NCI-H524 (cell line): ENCODE measurements at regions not wholly inside any gene's neighbourhood (a gene's known extent, or its start where the extent isn't known, plus 50 kb on each side); places are given as distances from the start of the nearest gene placed in this dataset.
"Not testable (repeated sequence)": the region's sequence is repeated elsewhere in the genome, so short reads cannot be mapped to it uniquely, and the experiment has no call there.

Experiments
- DNase-seq, 2 experiments: peaks; one replicate each; lab custom pipeline; 2025; lab: John Stamatoyannopoulos, UW

DNA sequence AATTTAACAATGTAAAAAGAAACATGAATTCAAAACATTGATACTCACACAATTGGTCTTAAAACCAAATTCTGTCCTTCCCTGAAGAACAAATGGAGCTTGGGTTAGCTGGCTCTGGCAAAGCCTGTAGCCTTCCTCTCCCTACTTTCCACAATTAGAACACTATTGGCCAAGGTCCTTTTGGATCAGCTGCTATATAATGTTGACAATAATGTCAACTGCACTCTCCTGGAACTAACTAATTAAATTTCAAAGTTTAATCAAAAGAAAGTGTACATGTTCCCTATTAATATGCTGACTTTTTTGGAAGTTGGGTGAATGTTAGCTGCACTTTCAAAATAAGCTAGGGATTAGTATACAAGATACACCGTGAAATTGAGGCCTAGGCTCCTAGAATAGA lies 440.1 kb upstream of the NFE2L3 start:
- no peak for DNase-seq

DNA sequence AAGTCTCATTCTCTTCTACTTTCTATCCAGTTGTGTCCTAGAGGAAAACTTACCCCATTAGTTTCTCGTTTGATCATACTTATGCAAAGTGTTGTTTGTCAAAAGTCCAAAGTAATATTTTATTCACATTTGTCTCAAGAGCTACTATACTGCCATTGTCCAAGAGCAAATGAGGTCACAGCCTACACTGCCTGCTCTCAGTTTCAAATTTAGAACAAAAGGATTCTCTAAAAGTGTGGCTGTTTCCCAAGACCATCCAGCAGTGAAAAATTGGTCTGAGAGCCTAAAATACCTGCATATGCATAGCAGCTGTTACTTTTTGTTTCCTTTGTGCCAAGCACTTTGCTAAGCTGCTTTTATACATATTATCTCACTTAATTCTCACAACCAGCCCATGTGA lies 439.5 kb upstream of the NFE2L3 start:
- no peak for DNase-seq

DNA sequence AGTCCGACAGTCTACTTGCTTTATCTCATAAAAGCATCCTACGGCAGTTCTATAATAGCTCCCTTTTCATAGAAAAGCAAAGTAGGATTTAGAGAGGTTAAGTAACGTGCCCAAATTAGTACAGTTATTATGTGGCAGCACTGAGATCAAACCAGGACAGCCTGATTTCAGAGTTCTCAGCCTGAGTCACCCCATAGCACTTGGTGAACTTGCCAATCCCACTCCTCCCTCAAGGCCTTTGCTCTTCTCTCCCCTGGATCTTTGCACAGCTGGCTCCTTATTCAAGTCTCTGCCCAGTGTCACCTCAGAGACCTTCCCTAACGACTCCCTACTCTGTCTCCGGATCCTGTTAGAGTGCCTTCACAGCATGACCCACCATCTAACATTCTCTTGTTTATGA lies 438.0 kb upstream of the NFE2L3 start:
- DNase-seq, result peak in 1 of 2 experiments; percentile 20

DNA sequence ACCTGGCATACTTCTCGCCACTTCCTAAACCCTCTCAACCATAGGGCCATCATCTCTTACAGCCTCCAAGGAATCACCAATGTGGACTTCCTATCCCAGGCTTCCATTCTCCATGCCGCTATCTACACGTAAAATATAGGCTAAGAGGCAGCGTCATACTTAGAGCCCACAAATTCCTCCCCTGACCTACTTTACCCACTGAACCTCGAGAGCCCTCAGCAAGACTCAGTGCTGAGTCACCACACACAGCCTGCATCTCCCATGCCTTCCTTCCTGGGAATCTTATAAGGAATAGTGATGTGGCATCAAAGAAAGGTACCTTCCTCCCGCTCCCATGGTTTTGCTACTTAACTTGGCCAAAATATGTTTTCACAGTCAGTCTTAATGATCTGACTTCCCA lies 435.6 kb upstream of the NFE2L3 start:
- no peak for DNase-seq

DNA sequence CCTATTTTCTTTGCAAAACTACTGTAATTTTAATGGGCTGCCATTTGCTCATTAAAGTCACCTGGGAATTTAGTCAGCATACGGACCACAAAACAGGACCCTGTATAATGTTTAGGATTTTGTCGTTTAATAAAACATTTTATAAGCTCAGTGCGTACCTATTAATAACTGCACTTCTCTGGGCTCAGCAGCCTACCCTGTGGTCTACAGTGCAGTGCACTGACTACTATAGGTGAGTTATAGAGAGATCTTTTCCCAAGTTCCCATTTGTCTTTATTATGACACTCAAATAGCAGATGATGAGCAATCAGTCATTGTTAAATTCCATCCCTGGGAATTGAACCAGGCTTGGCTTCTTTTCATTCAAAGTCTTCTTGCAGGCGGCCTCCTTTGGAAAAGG lies 433.4 kb upstream of the NFE2L3 start:
- DNase-seq, result no peak

DNA sequence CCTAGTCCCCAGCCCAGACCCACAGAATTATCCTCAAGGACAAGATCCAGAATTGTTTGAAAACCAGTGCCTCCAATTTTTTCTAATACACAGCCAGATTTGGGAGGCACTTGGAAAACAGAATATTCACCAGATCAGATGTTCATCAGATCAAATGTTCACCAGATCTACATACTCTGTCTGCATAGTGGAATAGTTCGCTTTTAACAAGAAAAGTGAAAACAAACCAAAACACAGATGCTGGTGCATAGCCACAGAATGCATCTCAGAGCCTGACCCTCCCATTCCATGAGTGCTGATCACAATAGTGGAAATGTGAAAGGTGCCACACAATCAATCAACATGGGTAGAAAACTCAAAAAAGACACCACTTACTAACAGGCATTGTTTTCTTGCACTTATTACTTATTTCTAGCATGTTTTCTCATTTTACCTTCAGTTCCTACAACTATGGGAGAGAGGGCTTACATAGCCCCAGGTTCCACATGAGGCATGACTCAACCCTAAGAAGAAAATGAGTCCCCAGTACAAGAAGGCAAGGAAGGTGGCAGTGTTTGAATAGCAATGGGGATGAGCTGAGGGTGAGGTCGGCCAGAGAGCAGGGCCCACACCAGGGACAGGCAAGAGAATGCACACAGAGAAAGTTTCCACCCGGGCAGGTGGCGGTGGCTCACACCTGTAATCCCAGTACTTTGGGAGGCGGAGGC lies 432.7 kb upstream of the NFE2L3 start:
- DNase-seq, result no peak

DNA sequence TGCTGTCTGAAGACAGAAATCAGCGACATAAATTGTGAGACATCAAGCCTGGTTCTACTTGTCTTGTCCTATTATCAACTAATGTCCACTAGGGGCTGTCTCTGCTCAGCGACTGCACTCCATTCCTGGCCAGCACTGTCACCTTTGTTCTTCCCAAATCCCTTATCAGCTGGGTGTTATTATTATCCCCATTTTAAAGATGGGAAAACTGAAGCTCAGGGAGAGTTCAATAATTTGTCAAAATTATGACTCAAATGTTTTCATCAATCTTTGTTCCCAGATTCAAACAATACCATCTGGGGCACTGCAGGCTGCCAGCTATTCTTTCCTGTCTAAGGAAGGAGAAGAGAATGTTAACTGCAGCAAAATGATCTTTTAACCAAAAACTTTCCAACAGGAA lies 431.6 kb upstream of the NFE2L3 start:
- DNase-seq, result peak in 1 of 2 experiments; percentile 26

DNA sequence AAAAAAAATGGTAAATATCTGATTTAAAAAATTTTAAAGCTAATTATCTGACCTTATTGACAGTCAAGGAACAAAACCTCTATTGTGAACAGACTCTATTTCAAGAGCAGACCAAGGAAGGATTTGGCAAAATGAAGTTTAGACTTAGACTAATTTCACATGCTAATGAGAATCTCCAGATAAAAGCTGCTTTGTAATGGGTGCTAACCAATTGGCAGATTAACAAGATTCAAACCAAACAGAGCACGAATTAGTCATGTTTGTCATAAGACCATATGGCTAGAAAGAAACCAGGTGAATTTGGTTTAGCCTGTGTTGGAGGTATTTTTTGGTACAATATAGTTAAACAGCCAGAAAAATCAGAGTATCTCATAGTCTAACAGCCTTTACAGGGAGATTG lies 429.1 kb upstream of the NFE2L3 start:
- peak; percentile 5 to 52 for DNase-seq

DNA sequence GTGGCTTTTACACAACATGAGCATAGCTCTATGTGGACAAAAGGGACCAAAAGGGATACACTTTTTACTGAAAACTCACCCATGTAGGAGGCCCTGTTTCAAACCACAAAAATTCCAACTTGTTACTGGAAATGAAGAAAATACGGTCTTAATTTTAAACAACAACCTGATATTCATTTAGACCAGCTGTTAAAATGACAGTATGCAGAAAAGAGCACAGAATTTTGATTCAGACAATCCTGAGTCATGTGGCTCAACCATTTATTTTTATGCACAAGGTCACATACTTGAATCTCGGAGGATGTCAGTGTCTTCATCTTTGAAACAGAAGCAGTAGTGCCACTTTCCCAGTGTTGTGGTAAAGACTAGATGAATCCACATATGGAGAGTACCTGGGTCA lies 426.5 kb upstream of the NFE2L3 start:
- DNase-seq, result no peak

DNA sequence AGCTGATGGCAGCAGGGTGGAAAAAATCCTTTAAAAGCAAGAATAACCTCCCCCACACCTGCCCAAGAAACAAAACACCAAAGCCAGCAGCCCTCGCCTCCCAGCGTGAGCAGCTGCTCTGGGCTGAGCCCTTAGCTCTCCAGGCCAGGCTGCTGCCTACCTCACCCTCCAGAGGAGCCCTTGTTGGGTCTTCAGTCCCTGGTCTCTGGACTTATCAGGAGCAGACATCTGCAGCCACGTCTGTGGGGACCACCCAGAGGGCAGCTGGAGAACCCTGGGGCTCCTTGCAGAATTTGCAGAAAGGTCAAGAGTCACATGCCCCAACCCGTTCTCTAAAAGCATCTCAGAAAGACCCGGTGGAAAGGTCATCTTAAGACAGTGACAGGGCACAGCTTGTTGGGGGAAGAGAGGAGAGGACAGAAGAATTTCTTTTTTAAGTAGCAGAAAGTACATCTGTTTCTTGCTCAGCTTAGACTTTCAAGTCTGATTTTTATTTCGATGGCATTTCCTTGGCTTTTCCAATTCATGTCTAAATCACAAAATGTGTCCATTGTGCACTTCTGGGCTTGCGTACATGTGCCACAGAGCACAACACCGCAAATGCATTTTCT lies 425.7 kb upstream of the NFE2L3 start:
- peak; percentile 37 to 79 for DNase-seq

DNA sequence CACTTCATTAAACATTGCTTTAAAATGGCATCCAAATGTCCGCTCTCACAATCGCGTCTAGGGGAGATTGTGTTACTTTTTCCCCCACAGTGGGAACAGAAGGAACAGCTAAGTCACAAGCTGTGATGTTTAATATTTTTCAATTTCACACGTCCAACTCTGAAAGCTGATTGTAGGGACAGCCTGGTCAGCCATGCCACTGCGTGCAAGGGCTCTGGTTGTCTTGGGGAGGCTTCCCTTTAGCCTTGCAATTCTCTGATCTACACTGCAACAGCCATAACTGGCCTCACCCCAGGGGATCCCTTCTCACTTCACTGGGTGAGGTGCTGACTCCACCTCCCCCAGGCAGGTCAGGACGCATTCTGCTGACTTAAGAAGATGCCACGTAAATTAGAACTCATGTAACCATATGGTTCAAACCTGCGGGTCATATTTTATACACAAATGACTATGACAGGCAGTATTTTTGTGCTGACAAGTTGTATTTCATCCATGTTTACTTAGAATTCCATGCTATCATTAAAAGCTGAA lies 425.2 kb upstream of the NFE2L3 start:
- DNase-seq, result peak; percentile 12 to 66

DNA sequence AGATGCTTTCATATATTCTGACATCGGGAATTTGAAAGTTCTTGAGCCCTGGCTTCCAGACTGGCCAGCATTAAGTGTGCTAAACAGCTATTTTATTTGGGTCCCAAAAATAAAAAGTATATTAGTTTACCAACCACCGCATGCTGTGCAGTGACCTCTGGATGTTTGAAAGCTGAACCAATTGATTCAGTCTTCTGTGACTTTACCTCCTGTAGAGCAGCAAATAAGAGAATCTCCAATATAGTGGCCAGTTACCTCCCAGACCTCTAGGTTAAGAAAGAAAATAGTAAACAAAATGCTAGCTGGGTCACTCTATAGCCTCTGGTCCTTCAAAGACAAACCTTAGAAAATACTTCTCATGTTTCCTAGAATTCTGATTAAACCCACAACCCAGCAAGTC lies 424.6 kb upstream of the NFE2L3 start:
- DNase-seq, result no peak

DNA sequence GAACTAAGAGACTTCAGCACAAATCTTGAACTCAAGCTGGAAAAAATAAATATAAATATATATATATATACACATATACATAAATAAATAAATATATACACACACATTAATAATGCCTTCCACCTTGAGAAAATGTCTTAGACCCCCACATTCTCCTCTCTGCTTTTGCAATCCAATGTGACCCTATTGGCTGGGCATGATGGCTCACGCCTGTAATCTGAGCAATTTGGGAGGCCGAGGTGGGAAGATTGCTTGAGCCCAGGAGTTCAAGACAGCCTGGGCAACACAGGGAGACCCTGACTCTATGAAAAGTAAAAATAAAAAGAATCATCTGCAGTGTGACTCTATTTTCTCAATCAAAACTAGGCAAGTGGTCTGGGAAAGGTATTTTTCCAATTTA lies 424.1 kb upstream of the NFE2L3 start:
- no peak for DNase-seq

DNA sequence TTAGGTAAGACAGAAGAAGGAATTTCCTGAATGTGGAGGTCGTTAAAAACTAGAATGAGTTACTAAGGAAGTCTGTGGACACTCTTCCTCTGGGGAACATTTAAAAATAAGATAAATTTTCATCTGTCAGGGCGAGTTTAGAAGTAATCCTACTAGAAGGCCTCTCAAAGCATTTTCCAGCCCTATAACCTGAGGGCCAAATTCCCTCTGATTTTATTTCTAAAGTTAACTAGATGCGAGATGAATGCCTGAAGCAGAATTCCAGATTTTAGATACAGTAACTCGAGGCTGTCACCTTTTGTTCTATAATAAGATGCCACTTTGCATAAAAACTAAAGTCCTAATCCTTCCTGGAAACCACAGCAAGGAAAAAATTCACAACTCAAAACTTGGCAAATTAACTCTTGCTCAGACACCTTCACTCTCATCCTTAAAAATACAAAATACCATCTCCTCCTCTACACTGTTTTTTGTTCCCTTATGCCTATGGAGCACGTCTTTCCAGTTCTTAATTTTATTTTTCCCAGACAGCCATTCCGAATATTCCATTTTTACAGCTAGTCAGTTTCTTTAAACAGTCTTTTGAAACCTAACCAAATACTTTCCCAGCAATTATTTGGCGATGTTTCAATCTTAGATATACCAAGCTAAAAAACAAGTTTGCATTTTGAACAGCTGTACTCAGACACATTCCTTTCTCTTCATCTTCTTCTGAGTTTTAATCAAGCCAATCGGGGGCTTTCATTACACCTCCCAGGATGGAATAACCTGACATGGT lies 420.7 kb upstream of the NFE2L3 start:
- no peak for DNase-seq

DNA sequence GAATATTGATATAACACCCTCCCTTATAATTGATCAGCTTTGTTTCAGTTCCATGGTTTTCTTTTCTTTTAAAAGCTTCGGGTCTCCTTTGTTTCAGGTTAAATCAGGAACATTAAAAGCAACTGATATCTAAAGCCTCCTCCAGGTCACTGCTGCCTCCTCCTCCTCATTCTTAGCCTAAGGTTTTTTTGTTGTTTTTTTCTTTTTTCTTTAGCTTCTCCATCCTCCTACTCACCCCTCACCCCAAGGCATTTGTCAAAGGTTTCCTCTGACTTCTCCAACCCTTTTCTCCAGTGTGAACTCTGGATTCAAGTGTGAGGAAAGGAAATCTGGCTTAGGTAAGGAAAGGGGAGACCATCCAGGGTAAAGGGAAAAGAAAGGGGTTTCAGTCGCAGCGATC lies 420.2 kb upstream of the NFE2L3 start:
- DNase-seq, result no peak

DNA sequence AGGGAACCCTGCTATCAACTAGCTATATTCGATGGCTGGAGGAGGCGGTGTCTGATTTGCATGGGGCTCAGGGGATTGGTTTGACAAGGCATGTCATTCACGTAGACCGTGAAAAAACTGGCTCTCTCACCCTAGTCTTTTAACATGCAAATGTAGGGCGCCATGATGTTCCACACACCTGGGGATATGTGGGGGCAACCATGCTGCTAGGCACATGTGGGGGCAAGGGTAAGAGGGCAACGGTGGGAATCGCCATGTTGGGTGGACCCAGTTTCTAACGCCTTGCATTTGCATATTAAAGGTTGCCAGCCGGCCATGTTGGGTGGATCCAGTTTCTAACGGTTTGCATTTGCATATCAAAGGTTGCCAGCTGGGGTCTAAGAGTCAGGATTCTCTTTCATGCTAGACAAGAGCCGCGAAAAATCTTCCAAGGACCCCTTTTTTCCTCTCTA lies 419.2 kb upstream of the NFE2L3 start:
- DNase-seq, result no peak

DNA sequence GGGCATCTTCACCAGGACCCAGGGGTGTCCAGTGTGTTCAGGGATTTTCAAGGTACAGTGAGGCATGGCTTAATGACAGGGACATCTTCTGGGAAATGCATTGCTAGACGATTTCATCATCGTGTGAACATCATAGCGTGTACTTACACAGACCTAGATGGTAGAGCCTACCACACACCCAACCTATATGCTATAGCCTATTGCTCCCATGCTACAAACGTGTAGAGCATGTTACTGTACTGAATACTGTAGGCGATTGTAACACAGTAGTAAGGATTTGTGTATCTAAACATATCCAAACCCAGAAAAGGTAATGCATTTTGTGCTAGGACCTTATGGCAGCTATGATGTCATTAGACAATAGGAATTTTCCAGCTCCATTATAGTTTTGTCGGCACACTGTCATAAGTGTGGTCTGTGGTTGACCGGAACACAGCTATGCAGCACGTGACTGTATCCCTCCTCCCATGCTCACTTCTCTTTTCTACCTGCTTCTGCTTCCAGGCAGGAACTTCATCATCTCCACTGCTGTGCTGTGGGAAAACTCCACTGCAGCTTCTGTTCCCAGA lies 416.2 kb upstream of the NFE2L3 start:
- no peak for DNase-seq

DNA sequence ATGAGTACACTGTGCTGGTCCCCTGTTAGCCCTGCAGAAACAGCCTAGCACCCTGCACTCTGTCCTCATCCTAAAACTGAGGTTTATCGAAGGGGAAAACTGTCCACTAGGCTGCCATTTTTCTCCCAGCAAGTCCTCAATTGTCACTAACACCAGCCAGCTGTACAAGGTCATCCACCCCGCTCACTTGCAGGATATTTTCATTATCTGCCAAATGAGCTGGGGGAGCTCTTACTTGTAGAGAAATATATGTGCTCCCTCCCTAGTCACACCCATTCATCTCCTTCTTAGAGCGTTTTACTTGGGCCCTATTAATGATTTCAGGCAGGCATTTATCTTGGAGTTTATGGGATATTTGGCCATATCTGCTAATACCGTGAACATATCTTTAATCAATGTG lies 413.5 kb upstream of the NFE2L3 start:
- DNase-seq, result no peak

DNA sequence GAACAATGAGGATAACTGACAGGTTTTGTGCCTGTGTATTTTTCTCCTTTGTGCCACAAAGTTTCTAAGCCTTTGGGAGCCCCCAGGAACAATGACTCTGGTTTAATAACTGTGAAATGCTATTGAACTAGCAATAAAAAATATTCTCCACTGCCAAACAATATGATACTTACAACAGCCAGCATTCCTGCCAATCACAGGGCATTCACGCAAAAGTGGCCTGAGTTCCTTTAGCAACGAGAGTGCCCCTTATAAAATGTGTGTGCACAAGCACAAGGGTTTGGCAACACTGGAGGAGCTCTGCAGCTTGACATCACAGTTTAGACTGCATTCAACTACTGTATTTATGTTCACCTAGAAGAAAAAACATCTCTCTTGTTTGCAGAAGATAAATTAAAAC lies 412.9 kb upstream of the NFE2L3 start:
- DNase-seq, result no peak

DNA sequence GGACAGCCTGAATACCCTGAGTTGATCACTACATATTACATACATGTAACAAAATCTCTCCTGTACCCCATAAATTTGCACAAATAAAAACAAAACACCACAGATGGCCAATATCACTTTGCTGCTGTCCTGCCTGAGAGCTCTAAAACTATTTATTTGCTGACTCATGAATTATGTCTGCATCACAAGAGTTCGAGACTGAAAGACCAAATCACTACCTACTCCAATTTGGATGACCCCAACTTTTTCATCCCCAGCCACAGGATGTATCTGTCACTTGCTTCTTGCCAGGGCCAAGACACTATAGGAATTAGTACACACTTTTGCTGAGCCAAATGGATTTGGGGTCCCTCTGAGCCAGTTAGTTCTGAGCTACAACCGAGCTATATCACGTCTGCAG lies 409.7 kb upstream of the NFE2L3 start:
- no peak for DNase-seq

DNA sequence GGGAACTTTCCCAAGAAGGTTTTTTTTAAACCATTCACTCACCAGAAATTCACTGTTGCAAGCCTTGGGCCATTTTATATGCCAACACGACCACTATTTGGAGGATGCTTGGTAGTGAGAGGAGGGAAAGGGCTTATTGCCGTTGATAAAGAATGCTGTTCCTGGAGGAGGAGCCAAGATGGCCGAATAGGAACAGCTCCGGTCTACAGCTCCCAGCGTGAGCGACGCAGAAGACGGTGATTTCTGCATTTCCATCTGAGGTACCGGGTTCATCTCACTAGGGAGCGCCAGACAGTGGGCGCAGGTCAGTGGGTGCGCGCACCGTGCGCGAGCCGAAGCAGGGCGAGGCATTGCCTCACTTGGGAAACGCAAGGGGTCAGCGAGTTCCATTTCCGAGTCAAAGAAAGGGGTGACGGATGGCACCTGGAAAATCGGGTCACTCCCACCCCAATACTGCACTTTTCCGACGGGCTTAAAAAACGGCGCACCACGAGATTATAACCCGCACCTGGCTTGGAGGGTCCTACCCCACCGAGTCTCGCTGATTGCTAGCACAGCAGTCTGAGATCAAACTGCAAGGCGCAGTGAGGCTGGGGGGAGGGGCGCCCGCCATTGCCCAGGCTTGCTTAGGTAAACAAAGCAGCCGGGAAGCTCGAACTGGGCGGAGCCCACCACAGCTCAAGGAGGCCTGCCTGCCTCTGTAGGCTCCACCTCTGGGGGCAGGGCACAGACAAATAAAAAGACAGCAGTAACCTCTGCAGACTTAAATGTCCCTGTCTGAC lies 408.1 kb upstream of the NFE2L3 start:
- not testable (repeated sequence) for DNase-seq
